GM23338 (cell line): ENCODE measurements at regions not wholly inside any gene's neighbourhood (a gene's known extent, or its start where the extent isn't known, plus 50 kb on each side); places are given as distances from the start of the nearest gene placed in this dataset.
"Not testable (repeated sequence)": the region's sequence is repeated elsewhere in the genome, so short reads cannot be mapped to it uniquely, and the experiment has no call there.

Source experiments
- CTCF ChIP-seq, 2 experiments: fragments of 200-600 bp in 1 of 2; sonication (generic) in 1 of 2; conservative IDR thresholded peaks; 2 replicates each; pipeline versions ENCODE4 v1.5.1 to v1.6.1; 2016 to 2017; ENCODE audit warnings: antibody characterized with exemption in 2 of 2, low read depth in 2 of 2, mild to moderate bottlenecking in 2 of 2, moderate library complexity in 1 of 2
- EZH2 ChIP-seq: fragments of 200-600 bp; sonication (generic); IDR thresholded peaks from one replicate; pipeline ENCODE4 v1.8.0; 2017; ENCODE audit warnings: antibody characterized with exemption, mild to moderate bottlenecking, low read depth; ENCODE audit not compliant: unreplicated experiment
- POLR2AphosphoS5 ChIP-seq: IDR thresholded peaks from 2 replicates; pipeline ENCODE4 v1.6.1; 2016; ENCODE audit warnings: antibody characterized with exemption, low read depth

GRCh38 chr15:32536057-32536493 lies 57.2 kb upstream of the GOLGA8N start:
- not testable (repeated sequence) for TF ChIP-seq POLR2AphosphoS5; CTCF (conservative IDR thresholded peaks at IDR 0.05; ENCODE audit: low read depth in 2 of 2); EZH2
